Amygdala (tissue), 56 donors: ENCODE measurements at regions not wholly inside any gene's neighbourhood (a gene's known extent, or its start where the extent isn't known, plus 50 kb on each side); places are given as distances from the start of the nearest gene placed in this dataset.
"Not testable (repeated sequence)": the region's sequence is repeated elsewhere in the genome, so short reads cannot be mapped to it uniquely, and the experiment has no call there.

ENCODE experiments used
- DNase-seq, 56 donors: peaks; one replicate each; lab custom pipeline; 2025; lab: John Stamatoyannopoulos, UW

DNA sequence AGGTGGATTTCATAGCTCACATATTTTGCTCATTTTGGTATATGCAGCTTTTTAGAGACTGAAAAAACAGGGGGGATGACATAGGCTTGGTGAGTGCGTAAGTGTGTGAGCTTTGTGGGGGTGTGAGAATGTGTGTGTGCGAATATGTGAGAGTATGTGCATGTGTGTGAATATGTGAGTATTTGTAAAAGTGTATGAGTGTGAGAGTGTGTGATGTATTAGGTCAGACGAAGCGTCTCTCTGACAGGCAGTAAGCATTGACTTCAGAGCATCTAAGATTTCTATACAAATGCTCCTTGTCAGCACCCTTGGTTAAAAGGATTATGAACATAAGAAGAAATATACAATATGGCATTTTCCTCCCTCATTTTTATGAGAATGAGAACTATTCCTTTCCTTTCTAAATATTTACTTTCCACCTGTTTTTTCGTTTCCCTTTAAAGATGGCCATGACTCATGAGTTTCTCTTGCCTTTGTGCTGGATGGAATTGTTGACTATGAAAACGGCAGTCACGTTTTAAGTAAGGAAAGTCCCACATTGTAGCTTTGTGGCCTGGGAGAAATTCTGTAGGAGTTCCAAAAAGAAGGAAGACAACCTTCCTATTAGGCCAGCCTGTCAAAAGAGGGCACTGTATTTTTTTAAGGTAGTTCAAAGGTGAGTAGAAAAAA, 276.4 kb downstream of the FOXL1 start:
- DNase-seq = no peak

- DNase-seq = no peak
Observed at GRCh38 chr16:86856946-86857586, 278.7 kb downstream of the FOXL1 start.

DNA sequence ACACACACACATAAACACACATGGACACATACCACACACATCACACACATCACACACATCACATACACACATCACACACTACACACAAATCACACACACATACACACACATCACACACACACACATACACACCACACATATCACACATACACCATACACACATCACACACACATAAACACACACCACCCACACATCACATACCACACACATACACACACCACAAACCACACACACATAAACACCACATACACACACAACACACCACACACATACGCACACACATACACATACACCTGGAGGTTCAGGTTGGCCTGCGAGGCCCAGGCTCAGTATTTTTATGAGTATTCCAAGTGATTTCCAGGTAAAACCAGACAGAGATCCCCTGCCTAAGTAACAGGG, 279.5 kb downstream of the FOXL1 start:
- no peak for DNase-seq

DNA sequence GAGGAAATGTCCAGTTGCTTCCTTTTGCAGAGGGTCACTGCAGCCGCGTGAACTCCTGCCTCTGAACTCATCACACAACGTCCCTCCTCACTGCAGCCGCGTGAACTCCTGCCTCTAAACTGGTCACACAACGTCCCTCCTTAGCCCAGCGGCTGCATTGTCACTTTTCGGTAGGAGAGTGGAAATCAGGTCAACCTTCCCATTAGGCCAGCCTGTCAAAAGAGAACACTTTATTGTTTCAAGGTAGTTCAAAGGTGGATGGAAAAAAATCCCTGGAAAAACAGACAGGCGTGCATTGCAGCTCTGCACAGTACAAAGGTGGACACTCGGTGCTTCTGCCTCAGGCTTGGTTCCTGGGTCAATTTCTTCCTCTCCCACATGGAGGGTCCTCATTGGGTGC, 280.2 kb downstream of the FOXL1 start:
- no peak for DNase-seq

GRCh38 chr16:86861270-86861858, 283.0 kb downstream of the FOXL1 start:
- not testable (repeated sequence) for DNase-seq

- peak in 4 of 56 donors; percentile 0 to 15 (median 2) for DNase-seq
Observed at GRCh38 chr16:86862595-86863280, 284.4 kb downstream of the FOXL1 start.

DNA sequence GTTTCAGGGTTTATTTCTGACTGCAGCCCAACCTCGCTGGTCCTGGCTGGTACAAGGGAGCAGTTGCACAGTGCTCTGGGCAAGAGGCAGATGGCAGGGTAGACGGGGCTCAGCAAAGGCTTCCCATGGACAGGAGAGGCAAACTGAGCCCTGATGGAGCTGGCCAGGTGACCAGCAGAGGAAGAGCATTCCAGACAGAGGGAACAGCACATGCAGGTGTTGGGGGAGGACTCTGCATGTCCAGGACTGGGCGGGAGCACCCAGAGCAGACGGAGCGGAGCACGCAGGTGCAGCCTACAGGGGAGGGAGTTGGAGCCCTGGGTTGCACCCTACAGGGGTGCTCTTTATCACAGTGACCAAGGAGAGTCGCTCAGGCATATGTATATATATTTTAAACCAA, 285.3 kb downstream of the FOXL1 start:
- no peak for DNase-seq

DNA sequence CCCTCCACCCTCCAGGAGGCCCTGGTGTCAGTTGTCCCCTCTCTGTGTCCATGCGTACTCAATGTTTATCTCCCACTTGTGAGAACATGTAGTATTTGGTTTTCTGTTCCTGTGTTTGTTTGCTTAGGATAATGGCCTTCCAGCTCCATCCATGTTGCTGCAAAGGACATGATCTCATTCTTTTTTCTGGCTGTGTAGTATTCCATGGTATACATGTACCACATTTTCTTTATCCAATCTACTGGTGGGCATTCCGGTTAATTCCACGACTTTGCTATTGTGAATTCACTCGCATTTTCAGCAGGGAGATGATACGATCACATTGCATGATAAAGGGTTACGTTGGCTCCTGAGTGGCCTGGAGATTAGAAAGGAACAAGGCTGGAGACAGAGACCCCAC, 286.2 kb downstream of the FOXL1 start:
- DNase-seq = no peak

DNA sequence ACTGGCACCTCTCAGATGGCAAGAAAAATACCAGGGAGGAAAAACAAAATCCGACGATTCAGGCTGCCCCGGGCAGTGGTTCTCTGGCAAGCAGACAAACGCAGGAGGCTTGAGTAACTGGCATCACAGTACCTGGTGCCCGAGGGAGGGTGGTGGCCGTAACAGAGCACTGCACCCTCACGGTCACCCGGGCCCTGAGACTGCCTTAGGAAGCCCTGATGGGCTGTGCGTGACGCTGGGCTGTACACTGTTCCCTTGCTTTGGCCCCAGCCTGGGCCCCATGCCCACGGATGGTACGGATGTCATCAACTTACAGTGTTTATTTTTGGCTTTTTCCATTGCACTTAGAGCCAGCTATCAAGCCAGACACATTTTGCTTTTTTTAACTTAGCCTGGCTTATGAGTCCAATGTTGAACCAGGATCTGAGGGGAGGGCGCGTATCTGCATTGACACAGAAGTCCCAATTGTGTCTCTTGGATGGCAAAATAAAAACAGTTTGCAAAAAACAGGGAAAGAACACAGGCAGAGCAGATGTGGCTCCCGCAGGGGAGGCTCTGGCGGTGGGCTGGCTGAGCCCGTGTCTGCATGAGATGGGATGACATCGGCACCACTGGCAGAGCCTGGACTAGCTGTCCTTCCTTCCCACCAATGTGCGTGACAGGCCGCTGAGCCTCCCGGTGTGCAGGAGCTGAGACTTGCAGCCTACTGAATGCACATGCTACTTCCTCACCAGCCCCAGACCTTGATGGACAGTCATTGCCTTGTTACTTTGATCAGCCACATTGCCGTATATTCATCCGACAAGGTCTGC, 287.7 kb downstream of the FOXL1 start:
- DNase-seq = no peak

- DNase-seq = no peak
Observed at GRCh38 chr16:86866986-86867722, 288.8 kb downstream of the FOXL1 start.

- no peak for DNase-seq
Observed at GRCh38 chr16:86868070-86868469, 289.7 kb downstream of the FOXL1 start.

DNA sequence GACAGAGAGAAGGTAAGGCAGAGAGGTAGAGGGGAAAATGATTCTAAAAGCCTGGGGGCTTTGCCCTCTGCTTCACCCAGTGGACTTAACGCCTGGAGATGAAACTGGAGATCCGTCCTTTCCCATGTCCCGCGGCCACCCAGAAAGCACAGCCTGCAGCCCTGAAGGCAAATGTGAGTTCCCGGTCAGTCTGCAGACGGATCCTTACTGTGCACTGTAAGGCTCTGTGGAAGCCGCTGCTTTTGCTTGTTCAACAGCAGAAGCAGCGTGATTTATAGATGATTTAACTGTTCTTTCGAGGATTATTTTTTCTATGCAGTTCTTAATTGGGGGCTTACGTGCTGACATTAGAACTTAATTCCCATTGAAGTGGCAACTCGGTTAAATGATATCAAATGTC, 290.4 kb downstream of the FOXL1 start:
- no peak for DNase-seq

GRCh38 chr16:86869288-86870022, 291.1 kb downstream of the FOXL1 start:
- DNase-seq = no peak

DNA sequence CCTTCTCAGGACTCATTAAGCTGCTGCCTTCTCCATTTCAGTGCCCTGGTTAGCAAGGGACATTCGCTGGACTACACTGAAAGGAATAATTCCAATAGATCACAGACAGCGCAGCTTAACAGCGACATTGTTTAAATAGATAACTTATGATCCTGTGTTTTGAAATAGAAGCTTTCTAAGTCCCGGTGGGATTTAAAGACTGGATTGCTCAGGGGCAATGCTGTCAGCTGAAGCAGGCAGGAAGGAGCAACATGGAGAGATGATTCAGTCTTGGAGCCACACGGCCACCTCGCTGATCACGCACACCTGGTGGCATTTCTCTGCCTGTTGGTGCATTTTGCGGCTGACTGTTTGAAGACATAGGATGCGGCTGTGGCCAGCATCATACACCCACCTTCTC, 292.0 kb downstream of the FOXL1 start:
- DNase-seq = no peak

DNA sequence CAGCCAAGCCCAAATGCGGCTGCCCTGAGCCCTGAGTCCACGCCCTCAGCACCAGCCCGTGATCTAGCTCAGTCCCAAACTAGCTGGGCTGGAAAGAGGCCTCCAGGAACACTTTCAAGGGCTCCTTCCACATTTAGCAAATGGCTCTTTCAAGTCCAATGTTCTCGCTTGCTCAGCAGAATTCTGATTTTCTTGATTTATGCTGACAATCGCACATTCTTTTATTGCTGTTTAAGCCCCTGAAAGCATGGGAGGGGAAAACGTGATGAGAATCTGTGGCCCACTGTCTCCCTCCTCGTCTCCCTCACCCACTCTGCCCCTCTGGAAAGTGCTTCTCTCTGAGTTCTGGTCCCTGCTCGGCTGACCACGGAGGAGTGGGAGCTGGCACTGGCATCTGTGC, 293.8 kb downstream of the FOXL1 start:
- DNase-seq = no peak

GRCh38 chr16:86872833-86873232, 294.5 kb downstream of the FOXL1 start:
- no peak for DNase-seq

DNA sequence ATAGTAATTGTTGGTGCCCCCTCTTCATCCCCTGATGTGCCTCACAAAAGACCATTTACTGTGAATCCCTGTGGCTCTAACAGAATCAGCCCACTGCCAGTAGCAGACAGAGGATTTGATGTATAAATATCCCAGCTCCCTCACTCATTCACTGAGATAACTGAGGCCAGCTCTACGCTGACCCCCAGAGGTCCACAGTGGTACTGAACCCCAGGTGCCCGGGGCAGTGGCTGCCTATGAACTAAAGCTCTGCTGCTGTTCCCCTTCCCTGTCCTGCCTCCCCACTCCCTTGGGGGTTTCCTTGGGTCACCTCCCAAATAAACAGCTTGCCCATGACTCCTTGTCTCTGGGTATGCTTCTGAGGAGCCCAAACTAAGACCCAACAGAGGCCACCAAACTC, 295.8 kb downstream of the FOXL1 start:
- DNase-seq = no peak

- DNase-seq = no peak
Observed at GRCh38 chr16:86876499-86876898, 298.1 kb downstream of the FOXL1 start.

- DNase-seq = no peak
Observed at GRCh38 chr16:86877108-86877507, 298.8 kb downstream of the FOXL1 start.
